Activated T-cell treated with anti-CD3 and anti-CD28 coated beads, Interleukin-2, amount 50 U/mL, for 4 hours (primary cell): ENCODE measurements at regions not wholly inside any gene's neighbourhood (a gene's known extent, or its start where the extent isn't known, plus 50 kb on each side); places are given as distances from the start of the nearest gene placed in this dataset.

ENCODE experiments used
- ATAC-seq, 2 donors: fragments of 200-7000 bp; cut with Tn5 transposase; one replicate each; pipeline ENCODE4 v1.10.0; 2021
- DNase-seq: peaks from one replicate; pipeline ENCODE4 v3.0.0-alpha.2; 2020
- H3K27me3 Mint-ChIP-seq: one replicate; pipeline ENCODE4 v1.8.0; 2021; ENCODE audit warnings: low read depth, mixed read lengths
- H3K36me3 Mint-ChIP-seq: one replicate; pipeline ENCODE4 v1.8.0; 2022; ENCODE audit warnings: mixed read lengths; ENCODE audit not compliant: insufficient read depth
- H3K4me1 Mint-ChIP-seq: one replicate; pipeline ENCODE4 v1.8.0; 2021; ENCODE audit warnings: low read depth, mixed read lengths
- H3K4me3 Mint-ChIP-seq: one replicate; pipeline ENCODE4 v1.8.0; 2021; ENCODE audit warnings: mild to moderate bottlenecking, moderate library complexity, mixed read lengths
- H3K9me3 Mint-ChIP-seq: one replicate; pipeline ENCODE4 v1.8.0; 2021; ENCODE audit warnings: mixed read lengths

GRCh38 chr5:165795073-165795472, 2289.7 kb downstream of the MAT2B start:
- Mint-ChIP-seq H3K36me3 (no peaks in the 10 kb centered on the region), H3K27me3 (no peaks in the 10 kb centered on the region), H3K9me3 (peaks cover 14% of the 10 kb centered on the region), H3K4me3 (no peak overlapping the region), H3K4me1 (no peaks in the 10 kb centered on the region)
- DNase-seq: no peak
- ATAC-seq: no peak

- ATAC-seq (no peak), DNase-seq (no peak)
- H3K9me3 Mint-ChIP-seq: peaks cover 12% of the 10 kb centered on the region
- H3K27me3 Mint-ChIP-seq: no peaks in the 10 kb centered on the region
- H3K4me3 Mint-ChIP-seq: no peak overlapping the region
- H3K4me1 Mint-ChIP-seq: no peaks in the 10 kb centered on the region
- H3K36me3 Mint-ChIP-seq: no peaks in the 10 kb centered on the region
These were observed 2300.3 kb downstream of the MAT2B start for GRCh38 chr5:165805756-165806155.

GRCh38 chr5:165808335-165808734, 2302.9 kb downstream of the MAT2B start:
- DNase-seq (no peak), ATAC-seq (no peak)
- Mint-ChIP-seq H3K4me3 (no peak overlapping the region), H3K4me1 (no peaks in the 10 kb centered on the region), H3K36me3 (no peaks in the 10 kb centered on the region), H3K27me3 (no peaks in the 10 kb centered on the region), H3K9me3 (peaks cover 9% of the 10 kb centered on the region)

GRCh38 chr5:165809914-165810313, 2304.5 kb downstream of the MAT2B start:
- Mint-ChIP-seq H3K4me1 (no peaks in the 10 kb centered on the region), H3K36me3 (no peaks in the 10 kb centered on the region), H3K4me3 (no peak overlapping the region), H3K27me3 (no peaks in the 10 kb centered on the region), H3K9me3 (peaks cover under 1% of the 10 kb centered on the region)
- no peak for DNase-seq
- no peak for ATAC-seq

GRCh38 chr5:165829504-165829903, 2324.1 kb downstream of the MAT2B start:
- DNase-seq (no peak), ATAC-seq (no peak)
- peaks cover 17% of the 10 kb centered on the region for H3K9me3 Mint-ChIP-seq
- no peaks in the 10 kb centered on the region for H3K36me3 Mint-ChIP-seq
- no peaks in the 10 kb centered on the region for H3K4me1 Mint-ChIP-seq
- H3K4me3 Mint-ChIP-seq: no peak overlapping the region
- H3K27me3 Mint-ChIP-seq: no peaks in the 10 kb centered on the region

GRCh38 chr5:165834891-165835290, 2329.5 kb downstream of the MAT2B start:
- H3K9me3 Mint-ChIP-seq: peaks cover 21% of the 10 kb centered on the region
- H3K36me3 Mint-ChIP-seq: no peaks in the 10 kb centered on the region
- no peaks in the 10 kb centered on the region for H3K27me3 Mint-ChIP-seq
- H3K4me1 Mint-ChIP-seq: no peaks in the 10 kb centered on the region
- ATAC-seq (no peak), DNase-seq (no peak)
- H3K4me3 Mint-ChIP-seq: no peak overlapping the region

- no peaks in the 10 kb centered on the region for H3K27me3 Mint-ChIP-seq
- H3K4me3 Mint-ChIP-seq: no peak overlapping the region
- peaks cover 16% of the 10 kb centered on the region for H3K9me3 Mint-ChIP-seq
- DNase-seq (no peak), ATAC-seq (no peak)
- H3K36me3 Mint-ChIP-seq: no peaks in the 10 kb centered on the region
- no peaks in the 10 kb centered on the region for H3K4me1 Mint-ChIP-seq
These were observed 2330.6 kb downstream of the MAT2B start for GRCh38 chr5:165836046-165836445.

- no peaks in the 10 kb centered on the region for H3K27me3 Mint-ChIP-seq
- no peaks in the 10 kb centered on the region for H3K4me1 Mint-ChIP-seq
- H3K9me3 Mint-ChIP-seq: peaks cover 16% of the 10 kb centered on the region
- no peaks in the 10 kb centered on the region for H3K36me3 Mint-ChIP-seq
- no peak overlapping the region for H3K4me3 Mint-ChIP-seq
- ATAC-seq (no peak), DNase-seq (no peak)
These were observed 2331.9 kb downstream of the MAT2B start for GRCh38 chr5:165837286-165837685.

GRCh38 chr5:165844571-165844970, 2339.2 kb downstream of the MAT2B start:
- Mint-ChIP-seq H3K9me3 (peaks cover 14% of the 10 kb centered on the region), H3K4me3 (no peak overlapping the region), H3K27me3 (no peaks in the 10 kb centered on the region), H3K36me3 (no peaks in the 10 kb centered on the region), H3K4me1 (no peaks in the 10 kb centered on the region)
- ATAC-seq (no peak), DNase-seq (no peak)

GRCh38 chr5:165858118-165858517, 2352.7 kb downstream of the MAT2B start:
- Mint-ChIP-seq H3K27me3 (no peaks in the 10 kb centered on the region), H3K4me3 (no peak overlapping the region), H3K4me1 (no peaks in the 10 kb centered on the region), H3K36me3 (no peaks in the 10 kb centered on the region), H3K9me3 (peaks cover 14% of the 10 kb centered on the region)
- DNase-seq (no peak), ATAC-seq (no peak)

GRCh38 chr5:165859251-165859650, 2353.8 kb downstream of the MAT2B start:
- Mint-ChIP-seq H3K4me1 (no peaks in the 10 kb centered on the region), H3K36me3 (no peaks in the 10 kb centered on the region), H3K27me3 (no peaks in the 10 kb centered on the region), H3K4me3 (no peak overlapping the region), H3K9me3 (peaks cover 8% of the 10 kb centered on the region)
- ATAC-seq (no peak), DNase-seq (no peak)

GRCh38 chr5:165863239-165863638, 2357.8 kb downstream of the MAT2B start:
- Mint-ChIP-seq H3K36me3 (no peaks in the 10 kb centered on the region), H3K4me3 (no peak overlapping the region), H3K27me3 (no peaks in the 10 kb centered on the region), H3K4me1 (no peaks in the 10 kb centered on the region), H3K9me3 (peaks cover 7% of the 10 kb centered on the region)
- DNase-seq: no peak
- ATAC-seq: no peak

- no peak for ATAC-seq
- DNase-seq: no peak
- Mint-ChIP-seq H3K9me3 (peaks cover 5% of the 10 kb centered on the region), H3K4me1 (no peaks in the 10 kb centered on the region), H3K4me3 (no peak overlapping the region), H3K36me3 (no peaks in the 10 kb centered on the region), H3K27me3 (no peaks in the 10 kb centered on the region)
These were observed 2365.9 kb downstream of the MAT2B start for GRCh38 chr5:165871291-165871690.

GRCh38 chr5:165874851-165875250, 2369.4 kb downstream of the MAT2B start:
- no peaks in the 10 kb centered on the region for H3K36me3 Mint-ChIP-seq
- H3K4me3 Mint-ChIP-seq: no peak overlapping the region
- H3K27me3 Mint-ChIP-seq: no peaks in the 10 kb centered on the region
- no peaks in the 10 kb centered on the region for H3K4me1 Mint-ChIP-seq
- peaks cover 23% of the 10 kb centered on the region for H3K9me3 Mint-ChIP-seq
- no peak for ATAC-seq
- no peak for DNase-seq

- H3K36me3 Mint-ChIP-seq: no peaks in the 10 kb centered on the region
- ATAC-seq: no peak
- H3K9me3 Mint-ChIP-seq: peaks cover 23% of the 10 kb centered on the region
These were observed 2371.1 kb downstream of the MAT2B start for GRCh38 chr5:165876538-165876937.

GRCh38 chr5:165877475-165877874, 2372.1 kb downstream of the MAT2B start:
- ATAC-seq: no peak
- no peaks in the 10 kb centered on the region for H3K4me1 Mint-ChIP-seq
- DNase-seq: no peak
- no peaks in the 10 kb centered on the region for H3K36me3 Mint-ChIP-seq
- peaks cover 23% of the 10 kb centered on the region for H3K9me3 Mint-ChIP-seq
- H3K27me3 Mint-ChIP-seq: no peaks in the 10 kb centered on the region
- H3K4me3 Mint-ChIP-seq: no peak overlapping the region

More at GRCh38 chr5:165876538-165876937, 2371.1 kb downstream of the MAT2B start:
- Mint-ChIP-seq H3K4me1 (no peaks in the 10 kb centered on the region), H3K4me3 (no peak overlapping the region), H3K27me3 (no peaks in the 10 kb centered on the region)
- DNase-seq: no peak
